Mesothelial cell of epicardium (in vitro differentiated cells): ENCODE measurements at regions not wholly inside any gene's neighbourhood (a gene's known extent, or its start where the extent isn't known, plus 50 kb on each side); places are given as distances from the start of the nearest gene placed in this dataset.

Experiments
- DNase-seq, 2 experiments: peaks; one replicate each; pipeline ENCODE4 v3.0.0; 2021; ENCODE audit warnings: low spot score in 2 of 2; ENCODE audit not compliant: unreplicated experiment in 2 of 2
- H3K27ac Mint-ChIP-seq: 2 replicates; pipeline ENCODE4 v1.8.0; 2021; ENCODE audit warnings: mixed read lengths
- H3K27me3 Mint-ChIP-seq: 2 replicates; pipeline ENCODE4 v1.8.0; 2021; ENCODE audit warnings: low read depth, mixed read lengths
- H3K36me3 Mint-ChIP-seq: 2 replicates; pipeline ENCODE4 v1.8.0; 2021; ENCODE audit warnings: mixed read lengths
- H3K4me1 Mint-ChIP-seq: 2 replicates; pipeline ENCODE4 v1.8.0; 2021; ENCODE audit warnings: mixed read lengths
- H3K4me3 Mint-ChIP-seq: 2 replicates; pipeline ENCODE4 v1.8.0; 2021; ENCODE audit warnings: mild to moderate bottlenecking, moderate library complexity, mixed read lengths
- H3K9me3 Mint-ChIP-seq: 2 replicates; pipeline ENCODE4 v1.8.0; 2021; ENCODE audit warnings: mixed read lengths
- CTCF ChIP-seq: fragments of 200-600 bp; sonication (generic); IDR thresholded peaks from one replicate; pipeline ENCODE4 v1.5.0; 2021; ENCODE audit warnings: antibody characterized with exemption; ENCODE audit not compliant: unreplicated experiment

GRCh38 chr6:11296449-11297375 lies 64.2 kb upstream of the NEDD9 start:
- no peaks in the 10 kb centered on the region for H3K27me3 Mint-ChIP-seq
- H3K4me1 Mint-ChIP-seq: peaks cover 19% of the 10 kb centered on the region
- H3K36me3 Mint-ChIP-seq: peaks cover 7% of the 10 kb centered on the region
- H3K4me3 Mint-ChIP-seq: no peak overlapping the region
- no peak for DNase-seq
- no peak for TF ChIP-seq CTCF
- H3K9me3 Mint-ChIP-seq: peaks cover 27% of the 10 kb centered on the region
- no peak overlapping the region for H3K27ac Mint-ChIP-seq

- DNase-seq: no peak
- H3K9me3 Mint-ChIP-seq: peaks cover 22% of the 10 kb centered on the region
- no peak overlapping the region for H3K27ac Mint-ChIP-seq
Observed at GRCh38 chr6:11295969-11296368, 63.5 kb upstream of the NEDD9 start.

GRCh38 chr6:11294228-11294627 lies 61.8 kb upstream of the NEDD9 start:
- Mint-ChIP-seq H3K27me3 (no peaks in the 10 kb centered on the region), H3K36me3 (peaks cover 5% of the 10 kb centered on the region), H3K4me3 (no peak overlapping the region), H3K9me3 (peaks cover 10% of the 10 kb centered on the region), H3K4me1 (peaks cover 19% of the 10 kb centered on the region), H3K27ac (no peak overlapping the region)
- no peak for DNase-seq
- TF ChIP-seq CTCF: no peak

More at GRCh38 chr6:11295969-11296368, 63.5 kb upstream of the NEDD9 start:
- H3K4me1 Mint-ChIP-seq: peaks cover 19% of the 10 kb centered on the region
- no peak for TF ChIP-seq CTCF
- H3K4me3 Mint-ChIP-seq: no peak overlapping the region
- H3K27me3 Mint-ChIP-seq: no peaks in the 10 kb centered on the region
- H3K36me3 Mint-ChIP-seq: peaks cover 7% of the 10 kb centered on the region

GRCh38 chr6:11292594-11293236 lies 60.2 kb upstream of the NEDD9 start:
- Mint-ChIP-seq H3K36me3 (peaks cover 5% of the 10 kb centered on the region), H3K4me1 (peaks cover 15% of the 10 kb centered on the region), H3K27ac (peak overlapping the region; percentile 31), H3K27me3 (no peaks in the 10 kb centered on the region), H3K9me3 (peaks cover 10% of the 10 kb centered on the region), H3K4me3 (no peak overlapping the region)
- DNase-seq: no peak
- no peak for TF ChIP-seq CTCF

GRCh38 chr6:11292091-11292490 lies 59.6 kb upstream of the NEDD9 start:
- peaks cover 10% of the 10 kb centered on the region for H3K4me1 Mint-ChIP-seq
- H3K27ac Mint-ChIP-seq: no peak overlapping the region
- peaks cover 10% of the 10 kb centered on the region for H3K9me3 Mint-ChIP-seq
- no peak for TF ChIP-seq CTCF
- H3K27me3 Mint-ChIP-seq: no peaks in the 10 kb centered on the region
- DNase-seq: no peak
- no peak overlapping the region for H3K4me3 Mint-ChIP-seq
- peaks cover 5% of the 10 kb centered on the region for H3K36me3 Mint-ChIP-seq
